Type B pancreatic cell (in vitro differentiated cells): ENCODE measurements at regions not wholly inside any gene's neighbourhood (a gene's known extent, or its start where the extent isn't known, plus 50 kb on each side); places are given as distances from the start of the nearest gene placed in this dataset.

Experiments
- DNase-seq: peaks from one replicate; pipeline ENCODE4 v3.0.0; 2021; ENCODE audit warnings: mixed read lengths; ENCODE audit not compliant: unreplicated experiment; ENCODE audit errors: extremely low spot score
- H3K27ac Mint-ChIP-seq: 2 replicates; pipeline ENCODE4 v1.8.0; 2021; ENCODE audit warnings: mild to moderate bottlenecking, mixed read lengths
- H3K27me3 Mint-ChIP-seq: 2 replicates; pipeline ENCODE4 v1.8.0; 2021; ENCODE audit warnings: mixed read lengths
- H3K36me3 Mint-ChIP-seq: 2 replicates; pipeline ENCODE4 v1.8.0; 2021; ENCODE audit warnings: mixed read lengths
- H3K4me1 Mint-ChIP-seq: one replicate; pipeline ENCODE4 v1.8.0; 2021; ENCODE audit warnings: mixed read lengths; ENCODE audit not compliant: unreplicated experiment
- H3K4me3 Mint-ChIP-seq: 2 replicates; pipeline ENCODE4 v1.8.0; 2021; ENCODE audit warnings: mild to moderate bottlenecking, mixed read lengths
- H3K9me3 Mint-ChIP-seq: 2 replicates; pipeline ENCODE4 v1.8.0; 2021; ENCODE audit warnings: mixed read lengths
- CTCF ChIP-seq: fragments of 200-600 bp; sonication (generic); conservative IDR thresholded peaks from 2 replicates; pipeline ENCODE4 v1.5.0; 2021; ENCODE audit warnings: antibody characterized with exemption, mild to moderate bottlenecking

GRCh38 chr13:36750046-36750445, 69.0 kb upstream of the RFXAP start:
- Mint-ChIP-seq H3K27ac (no peak overlapping the region), H3K4me1 (no peaks in the 10 kb centered on the region), H3K4me3 (no peak overlapping the region), H3K27me3 (no peaks in the 10 kb centered on the region), H3K9me3 (peaks cover 4% of the 10 kb centered on the region), H3K36me3 (no peaks in the 10 kb centered on the region)
- no peak for TF ChIP-seq CTCF
- DNase-seq: no peak

GRCh38 chr13:36750461-36750860, 68.6 kb upstream of the RFXAP start:
- no peak for DNase-seq
- no peak overlapping the region for H3K4me3 Mint-ChIP-seq
- no peak for TF ChIP-seq CTCF
- H3K9me3 Mint-ChIP-seq: peaks cover 4% of the 10 kb centered on the region
- no peaks in the 10 kb centered on the region for H3K36me3 Mint-ChIP-seq
- no peaks in the 10 kb centered on the region for H3K4me1 Mint-ChIP-seq
- no peak overlapping the region for H3K27ac Mint-ChIP-seq
- no peaks in the 10 kb centered on the region for H3K27me3 Mint-ChIP-seq

GRCh38 chr13:36750946-36751345, 68.1 kb upstream of the RFXAP start:
- no peak for TF ChIP-seq CTCF
- no peaks in the 10 kb centered on the region for H3K36me3 Mint-ChIP-seq
- no peaks in the 10 kb centered on the region for H3K4me1 Mint-ChIP-seq
- no peaks in the 10 kb centered on the region for H3K27me3 Mint-ChIP-seq
- no peak overlapping the region for H3K27ac Mint-ChIP-seq
- peaks cover 4% of the 10 kb centered on the region for H3K9me3 Mint-ChIP-seq
- no peak for DNase-seq
- no peak overlapping the region for H3K4me3 Mint-ChIP-seq

GRCh38 chr13:36752673-36753072, 66.3 kb upstream of the RFXAP start:
- no peaks in the 10 kb centered on the region for H3K36me3 Mint-ChIP-seq
- H3K27me3 Mint-ChIP-seq: no peaks in the 10 kb centered on the region
- TF ChIP-seq CTCF: no peak

GRCh38 chr13:36753176-36753575, 65.8 kb upstream of the RFXAP start:
- Mint-ChIP-seq H3K27me3 (no peaks in the 10 kb centered on the region), H3K27ac (no peak overlapping the region), H3K4me1 (no peaks in the 10 kb centered on the region), H3K36me3 (no peaks in the 10 kb centered on the region), H3K4me3 (no peak overlapping the region), H3K9me3 (peaks cover 4% of the 10 kb centered on the region)
- DNase-seq: no peak
- no peak for TF ChIP-seq CTCF

More at GRCh38 chr13:36752673-36753072, 66.3 kb upstream of the RFXAP start:
- Mint-ChIP-seq H3K9me3 (peaks cover 4% of the 10 kb centered on the region), H3K4me3 (no peak overlapping the region), H3K27ac (no peak overlapping the region), H3K4me1 (no peaks in the 10 kb centered on the region)
- DNase-seq: no peak

GRCh38 chr13:36758345-36758744, 60.7 kb upstream of the RFXAP start:
- Mint-ChIP-seq H3K4me3 (no peak overlapping the region), H3K27ac (no peak overlapping the region), H3K27me3 (no peaks in the 10 kb centered on the region), H3K9me3 (peaks cover 5% of the 10 kb centered on the region), H3K36me3 (no peaks in the 10 kb centered on the region), H3K4me1 (no peaks in the 10 kb centered on the region)
- no peak for TF ChIP-seq CTCF
- DNase-seq: no peak
